GM18907 (cell line): ENCODE measurements at regions not wholly inside any gene's neighbourhood (a gene's known extent, or its start where the extent isn't known, plus 50 kb on each side); places are given as distances from the start of the nearest gene placed in this dataset.

ENCODE experiments used
- ATAC-seq: cut with Tn5 transposase; IDR thresholded peaks from one replicate; pipeline ENCODE4 v1.9.1; 2021; ENCODE audit warnings: mild to moderate bottlenecking, moderate library complexity; ENCODE audit not compliant: unreplicated experiment

DNA sequence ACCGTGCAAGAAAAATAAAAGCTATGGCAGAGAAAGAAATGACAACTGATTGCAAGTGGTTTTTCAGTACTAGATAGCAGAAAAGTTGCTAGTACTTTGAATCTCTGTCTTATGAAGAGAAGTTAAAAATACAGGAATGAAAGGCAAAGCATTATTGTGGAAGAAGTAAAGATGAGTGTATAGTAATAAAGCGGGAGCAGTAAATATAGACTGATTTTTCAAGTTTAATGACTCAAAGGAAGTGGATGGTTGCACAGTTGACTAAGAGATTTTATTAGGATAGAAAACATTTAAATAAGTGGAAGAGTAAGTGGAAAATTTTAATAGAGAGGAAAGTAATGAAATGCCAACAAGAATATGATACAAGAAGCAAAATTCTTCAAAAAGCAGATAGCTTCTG, 1076.1 kb upstream of the CADM2 start:
- ATAC-seq = no peak

DNA sequence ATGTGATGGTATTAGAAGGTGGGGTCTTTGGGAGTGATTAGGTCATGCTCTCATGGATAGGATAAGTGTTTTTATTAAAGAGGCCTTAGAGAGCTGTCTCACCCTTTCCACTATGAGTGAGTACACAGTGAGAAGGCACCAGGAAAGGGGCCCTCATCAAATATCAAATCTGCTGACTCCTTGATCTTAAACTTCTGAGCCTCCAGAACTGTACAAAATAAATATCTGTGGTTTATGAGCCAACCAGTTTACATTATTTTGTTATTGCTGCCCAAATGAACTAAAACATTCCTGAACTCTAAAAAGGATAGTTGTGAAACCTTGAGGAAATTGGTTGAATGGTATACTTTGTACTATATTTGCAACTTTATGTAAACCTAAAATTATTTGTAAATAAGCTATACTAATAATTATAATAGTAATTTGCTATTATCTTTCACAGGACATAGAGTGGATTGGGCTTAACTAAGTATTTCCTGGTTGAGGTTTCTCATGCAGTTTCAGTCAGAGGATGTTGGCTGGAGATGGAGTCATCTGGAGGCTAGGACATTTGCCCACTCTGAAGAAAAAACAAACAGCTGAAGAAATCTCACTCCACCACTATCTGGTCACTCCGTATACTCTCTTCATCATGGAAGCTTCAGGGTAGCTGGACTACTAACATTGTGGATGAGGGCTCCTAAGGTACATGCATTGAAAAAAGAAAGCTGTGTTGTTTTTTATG, 1068.6 kb upstream of the CADM2 start:
- ATAC-seq = no peak

DNA sequence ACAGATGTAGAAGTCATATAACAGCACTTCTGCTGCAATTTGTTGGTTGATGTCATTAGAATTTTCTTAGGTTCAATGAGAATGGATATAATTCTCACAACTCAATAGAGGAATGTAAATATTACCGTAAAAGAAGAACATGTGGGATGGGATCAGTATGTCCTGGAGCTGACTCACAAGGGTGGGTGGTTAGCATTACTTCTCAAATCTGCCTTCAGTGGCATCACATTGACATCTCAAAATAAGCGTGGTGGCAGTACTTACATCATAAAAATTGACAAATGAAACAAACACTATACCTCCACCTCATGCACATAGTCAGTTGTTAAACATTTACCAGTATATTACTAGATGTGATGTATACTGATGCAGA, 1068.0 kb upstream of the CADM2 start:
- no peak for ATAC-seq

DNA sequence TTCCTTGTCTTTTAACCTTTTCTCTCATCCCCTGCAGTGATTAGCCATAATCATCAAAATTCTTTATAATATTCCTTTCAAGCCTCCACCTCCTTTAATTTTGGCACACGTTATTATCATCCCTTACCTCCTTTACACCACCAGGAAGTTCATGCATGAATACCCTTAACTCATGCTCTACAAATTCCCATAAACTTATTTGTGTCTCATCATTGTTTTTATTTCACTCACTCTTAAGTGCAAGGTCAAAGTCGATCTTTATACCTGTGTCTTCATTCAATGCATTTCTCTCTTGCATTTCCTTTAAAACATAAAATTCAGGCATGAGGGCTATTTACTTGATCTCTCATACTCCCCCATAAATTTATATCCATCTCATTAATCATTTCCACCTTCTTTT, 1064.6 kb upstream of the CADM2 start:
- no peak for ATAC-seq

DNA sequence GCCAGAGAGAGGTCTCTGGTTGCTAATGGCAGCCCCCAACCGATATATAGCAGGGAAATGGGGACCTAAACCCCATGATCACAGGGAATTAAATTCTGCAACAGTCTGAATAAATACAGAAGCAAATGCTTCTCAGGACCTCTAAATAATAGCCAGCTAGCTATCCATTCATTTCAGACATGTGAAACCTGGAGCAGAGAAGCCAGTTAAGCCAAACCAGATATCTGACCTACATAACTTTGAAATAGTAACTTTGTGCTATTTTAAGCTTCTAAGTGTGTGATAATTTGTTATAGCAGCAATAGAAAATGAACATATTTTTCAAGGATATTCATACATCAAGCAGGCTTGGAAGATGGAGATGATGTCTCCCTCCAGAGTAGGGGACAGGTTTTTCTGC, 1062.9 kb upstream of the CADM2 start:
- ATAC-seq = no peak

DNA sequence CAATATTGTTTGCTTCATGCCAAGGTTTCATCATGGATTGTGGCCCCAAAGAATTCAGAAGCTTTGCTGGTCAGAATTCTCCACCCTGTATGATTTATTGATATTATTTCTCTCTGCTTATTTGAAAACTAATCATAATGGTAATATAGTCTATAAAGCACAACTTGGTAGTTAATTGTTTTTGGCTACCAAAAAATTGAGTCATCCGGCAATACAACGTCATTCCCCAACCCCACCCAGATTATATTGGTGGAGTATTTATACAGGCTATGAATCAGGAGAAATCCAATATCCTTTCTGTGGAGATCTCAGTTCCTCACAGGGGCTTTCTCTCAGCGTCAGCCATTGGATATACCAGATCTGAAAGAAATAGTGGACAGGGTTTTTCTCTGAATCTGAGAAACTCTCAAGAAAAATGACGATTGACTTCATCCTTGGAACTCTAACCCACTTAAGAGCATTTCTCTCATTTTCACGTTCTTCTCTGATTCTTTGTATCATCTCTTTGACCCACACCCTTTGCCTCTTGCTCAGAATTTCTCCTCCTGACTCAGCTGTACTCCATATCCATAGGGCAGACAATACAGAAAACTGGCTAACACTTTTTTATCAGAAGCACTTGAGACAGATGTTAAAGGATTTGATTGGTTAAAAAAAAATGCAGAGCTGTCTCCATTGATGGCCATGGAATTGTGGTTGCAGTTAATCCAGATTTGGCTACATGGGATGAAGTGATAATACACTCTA, 1055.8 kb upstream of the CADM2 start:
- no peak for ATAC-seq

DNA sequence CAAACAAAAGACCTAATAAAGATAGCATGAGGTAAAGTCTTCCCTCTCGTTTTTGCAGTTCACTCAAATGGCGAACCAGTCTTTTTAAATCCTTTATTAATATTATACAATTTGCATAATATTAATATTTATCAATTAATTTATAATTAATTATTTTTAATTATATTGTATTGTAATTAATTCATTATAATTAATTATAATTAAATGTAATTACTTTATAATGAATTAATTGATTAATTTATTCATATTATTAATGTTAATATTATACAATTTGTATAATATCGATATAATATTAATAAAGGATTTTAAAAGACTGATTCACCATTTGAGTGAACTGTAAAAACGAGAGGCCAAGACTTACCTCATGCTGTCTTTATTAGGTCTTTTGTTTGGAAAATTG, 1045.4 kb upstream of the CADM2 start:
- no peak for ATAC-seq

DNA sequence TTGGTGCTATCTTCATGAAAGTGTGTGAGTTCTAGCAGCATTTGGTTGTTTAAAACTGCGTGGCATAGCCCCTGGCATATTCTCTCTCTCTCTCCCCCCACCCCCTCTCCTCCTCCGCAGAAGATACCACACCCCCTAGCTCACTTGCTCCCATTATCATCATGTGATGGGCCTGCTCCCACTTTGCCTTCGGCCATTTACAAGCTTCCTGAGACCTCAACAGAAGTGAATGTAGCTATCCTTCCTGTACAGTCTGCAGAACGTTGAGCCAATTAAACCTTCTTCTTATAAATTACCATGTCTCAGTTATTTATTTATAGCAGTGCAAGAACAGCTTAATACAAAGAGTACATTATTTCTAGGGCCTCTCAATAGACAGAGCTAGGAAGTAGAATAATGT, 1032.5 kb upstream of the CADM2 start:
- no peak for ATAC-seq

DNA sequence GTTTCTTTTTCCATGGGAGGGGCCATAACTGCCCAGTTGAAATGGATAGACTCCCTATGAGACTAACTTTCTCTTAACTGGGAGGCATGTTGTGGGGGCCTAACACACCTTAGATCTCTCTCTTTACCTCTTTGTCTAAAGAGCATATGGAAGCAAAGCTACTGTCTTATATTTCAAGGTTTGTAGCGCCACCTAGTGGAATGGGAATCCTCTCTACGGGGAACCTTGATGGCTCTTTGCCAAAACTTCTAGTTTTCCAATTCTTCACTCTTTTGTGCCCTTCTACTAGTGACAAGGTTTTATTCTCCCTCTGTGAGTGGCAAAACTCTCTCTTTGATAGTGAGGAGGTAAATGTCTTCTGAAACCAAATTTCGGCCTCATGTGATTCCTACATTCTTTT, 1030.4 kb upstream of the CADM2 start:
- ATAC-seq = no peak

DNA sequence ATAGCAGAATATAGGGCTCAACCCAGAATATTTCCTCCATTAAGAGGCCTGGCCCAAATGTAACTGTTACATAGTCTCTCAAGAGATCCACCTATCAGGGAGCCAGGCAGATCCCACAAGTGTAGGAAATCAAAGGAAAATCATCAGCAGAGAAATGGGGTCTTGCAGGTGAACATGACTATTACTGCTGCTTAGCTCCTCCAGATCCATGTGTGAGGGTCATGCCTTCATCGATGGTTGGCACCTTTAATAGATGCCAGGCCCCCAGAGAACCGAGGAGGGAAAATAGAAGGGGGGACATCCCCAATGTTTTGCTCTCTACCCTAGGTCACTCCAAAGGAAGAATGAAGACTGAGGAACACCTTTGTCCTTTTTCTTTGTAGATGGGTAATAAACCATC, 1029.9 kb upstream of the CADM2 start:
- ATAC-seq = no peak

DNA sequence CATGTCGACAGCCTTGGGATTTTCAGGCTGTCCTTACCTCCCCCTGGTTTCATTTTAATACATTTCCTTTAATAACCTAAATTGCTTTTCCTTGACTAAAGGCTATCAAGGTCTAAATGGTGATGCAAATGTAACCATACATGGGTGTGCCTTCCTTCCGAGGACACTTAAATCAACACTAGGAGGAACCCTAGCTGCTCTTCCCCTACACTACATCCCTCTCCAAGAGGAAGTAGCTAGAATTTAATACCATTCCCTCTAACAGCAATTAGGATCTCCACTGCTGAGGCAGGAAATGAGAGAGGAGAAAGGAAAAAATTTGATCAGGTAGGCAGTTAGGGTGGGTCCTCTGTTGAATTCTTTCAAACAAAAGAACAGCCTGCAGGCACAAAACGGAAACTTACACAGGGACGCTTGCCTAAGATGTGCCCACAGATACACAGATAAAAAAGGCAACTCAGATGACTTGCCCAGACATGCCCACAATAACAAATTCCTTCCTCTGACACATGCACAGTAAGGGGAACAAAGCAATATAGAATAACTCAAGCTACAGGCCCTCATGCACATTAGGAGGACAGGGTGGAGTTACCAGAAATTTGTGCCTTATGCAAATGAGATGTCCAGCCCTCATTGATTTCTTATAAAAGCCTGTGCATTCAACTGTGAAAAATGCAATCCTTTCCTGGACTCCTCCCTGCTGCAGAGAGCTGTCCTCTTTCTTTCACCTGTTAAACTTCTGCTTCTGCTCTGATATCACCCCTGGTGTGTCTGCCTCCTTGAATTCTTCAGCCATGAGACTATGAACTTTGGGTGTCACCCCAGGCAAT, 1024.4 kb upstream of the CADM2 start:
- ATAC-seq = no peak

DNA sequence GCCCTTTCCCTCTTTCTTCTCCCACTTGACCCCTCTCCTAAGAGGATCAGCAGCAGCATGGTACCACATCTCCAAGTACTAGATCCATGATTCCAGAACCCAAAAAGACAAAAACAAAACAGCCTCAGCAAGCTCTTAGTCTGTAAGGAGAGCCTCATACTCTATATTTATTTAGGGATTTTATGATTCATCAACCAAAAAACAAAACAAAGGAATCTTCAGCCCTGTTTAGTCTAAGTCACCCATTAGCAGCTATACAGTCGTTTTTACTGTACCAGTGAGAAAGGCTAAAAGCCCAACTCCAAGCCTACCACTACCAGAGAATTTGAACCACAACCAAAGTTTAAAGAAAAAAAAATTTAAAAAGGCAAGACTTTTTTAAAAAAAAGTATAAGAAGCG, 1020.3 kb upstream of the CADM2 start:
- ATAC-seq = no peak

DNA sequence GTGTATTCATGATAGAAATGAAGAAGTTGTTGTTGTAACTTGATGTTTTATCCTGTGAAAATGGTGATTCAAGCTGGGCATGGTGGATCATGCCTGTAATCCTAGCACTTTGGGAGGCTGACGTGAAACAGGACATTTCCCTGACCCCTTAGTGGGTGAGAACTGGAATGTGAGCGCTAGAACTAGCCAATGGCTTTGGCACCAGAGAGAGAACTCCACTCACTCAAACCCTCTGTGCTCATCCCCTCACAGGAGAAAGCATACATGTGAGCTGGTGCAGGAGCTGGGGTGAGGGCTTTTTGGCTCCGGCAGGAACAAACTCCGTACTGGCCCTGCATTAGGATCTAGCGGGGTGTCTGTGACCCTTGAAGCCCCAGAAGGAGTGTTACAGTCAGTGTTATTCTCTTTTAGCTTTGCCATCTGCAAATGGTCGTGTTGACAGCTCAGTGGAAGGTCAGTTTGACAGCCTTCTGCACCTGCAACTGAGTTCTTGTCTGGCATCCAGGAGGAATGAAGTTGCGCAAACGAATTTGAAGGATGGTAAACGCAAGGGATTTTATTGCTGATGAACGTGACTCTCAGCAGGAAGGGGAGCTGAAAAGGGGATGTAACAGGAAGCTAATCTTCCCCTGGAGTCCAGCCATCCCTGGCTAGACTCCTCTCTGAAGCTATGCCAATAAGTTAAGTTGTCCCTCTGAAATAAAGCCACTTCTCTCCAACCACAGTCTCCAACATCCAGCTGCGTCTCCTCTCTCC, 1016.6 kb upstream of the CADM2 start:
- ATAC-seq = no peak

DNA sequence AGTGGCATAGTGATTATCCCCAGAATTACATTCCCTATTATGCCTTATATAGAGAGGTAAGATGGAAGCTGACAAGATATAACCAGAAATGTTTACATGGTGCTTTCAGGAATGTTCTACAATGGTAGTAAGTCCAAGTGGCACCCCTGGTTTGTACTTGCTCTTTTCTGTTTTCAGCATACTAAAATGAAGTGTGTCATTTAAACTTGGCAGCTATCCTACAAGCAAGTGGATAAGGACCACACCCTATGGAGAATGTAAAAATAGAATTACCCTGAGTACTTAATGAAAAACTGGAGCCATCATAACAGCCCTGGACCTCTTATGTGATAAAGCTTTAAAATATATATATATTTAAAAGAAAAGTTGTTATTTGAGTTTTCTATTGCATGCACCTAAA, 1012.7 kb upstream of the CADM2 start:
- ATAC-seq = no peak

DNA sequence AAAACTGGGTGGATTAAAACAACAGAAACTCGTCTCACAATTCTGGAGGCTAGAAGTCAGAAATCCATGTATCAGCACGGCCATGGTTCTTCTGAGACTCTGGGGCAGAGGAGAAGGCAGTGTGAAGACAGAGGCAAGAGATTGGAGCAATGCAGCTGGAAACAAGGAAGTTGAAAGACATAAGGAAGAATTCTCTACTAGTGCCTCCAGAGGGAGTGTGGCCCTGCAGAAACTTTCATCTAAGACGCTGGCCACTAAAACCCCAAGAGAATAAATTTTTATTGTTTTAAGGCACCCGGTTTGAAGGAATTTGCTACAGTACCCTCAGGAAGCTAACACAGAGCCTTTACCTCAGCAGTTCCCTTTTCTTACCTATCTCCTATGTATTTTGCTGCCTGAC, 1012.2 kb upstream of the CADM2 start:
- no peak for ATAC-seq

DNA sequence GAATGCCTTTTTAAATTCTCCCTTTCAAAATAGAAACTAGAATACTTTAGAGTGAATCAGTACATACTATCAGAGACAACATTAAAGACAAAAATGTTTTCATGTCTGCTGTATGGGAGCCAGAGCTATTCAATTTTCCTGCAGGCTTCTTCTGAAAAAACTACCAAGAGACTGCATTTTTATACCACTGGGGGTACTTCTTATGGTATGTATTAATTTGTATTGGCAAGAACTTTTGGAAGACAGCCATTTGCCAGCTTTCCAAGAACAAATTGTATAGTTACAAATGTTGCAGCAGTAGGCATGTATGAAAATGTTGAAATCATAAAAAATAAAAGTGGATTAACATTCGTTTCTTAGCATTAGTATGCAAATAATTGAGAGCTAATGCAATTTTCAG, 1010.0 kb upstream of the CADM2 start:
- ATAC-seq = no peak

DNA sequence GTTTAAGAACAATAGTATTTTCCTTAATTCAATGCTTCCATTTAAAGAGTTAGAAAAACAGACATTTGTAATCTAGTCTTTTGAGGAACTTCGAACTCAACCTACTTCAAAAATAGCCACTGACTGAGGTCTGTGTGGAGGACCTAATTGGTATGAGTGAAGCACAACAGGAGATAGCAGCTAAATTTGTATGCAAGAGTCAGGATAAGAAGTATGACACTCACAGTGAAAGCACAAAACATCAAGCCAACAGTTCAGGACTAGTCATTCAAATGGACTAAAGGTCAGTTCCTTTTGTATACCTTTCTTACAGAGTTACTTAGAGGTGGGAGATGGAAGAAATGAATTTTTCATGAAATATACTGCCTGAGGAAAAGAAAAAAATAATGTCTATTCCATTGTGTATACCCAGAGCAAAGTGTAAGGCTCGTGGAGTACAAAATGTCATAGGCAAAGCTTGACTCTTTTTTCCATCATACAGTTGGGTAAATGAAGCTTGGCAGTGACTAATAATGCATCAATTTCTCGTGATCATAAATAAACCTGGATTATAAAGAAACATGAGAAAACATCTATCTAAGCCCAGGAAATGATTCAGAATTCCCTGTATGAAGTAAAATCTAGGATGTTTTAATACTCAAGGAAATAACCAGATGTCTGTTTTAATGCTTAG, 1005.2 kb upstream of the CADM2 start:
- no peak for ATAC-seq

DNA sequence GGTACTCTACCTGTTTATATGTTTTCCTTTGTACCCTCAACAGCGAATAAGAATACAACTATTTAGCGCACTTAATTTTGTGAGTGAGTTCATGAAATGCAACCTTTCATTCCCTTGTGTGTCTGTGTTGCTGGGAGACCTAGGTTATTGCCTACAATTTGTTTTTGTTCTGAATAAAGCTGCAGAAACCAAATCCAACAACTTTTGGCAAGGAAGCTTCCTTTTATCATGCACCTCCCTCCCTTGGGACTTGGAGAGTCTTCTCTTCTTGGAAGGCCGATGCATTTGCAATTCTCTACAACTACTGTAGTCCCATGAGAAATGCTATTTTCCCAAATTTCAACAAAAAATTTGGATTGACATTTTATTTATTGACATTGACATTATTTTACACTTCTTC, 1002.4 kb upstream of the CADM2 start:
- ATAC-seq = no peak

DNA sequence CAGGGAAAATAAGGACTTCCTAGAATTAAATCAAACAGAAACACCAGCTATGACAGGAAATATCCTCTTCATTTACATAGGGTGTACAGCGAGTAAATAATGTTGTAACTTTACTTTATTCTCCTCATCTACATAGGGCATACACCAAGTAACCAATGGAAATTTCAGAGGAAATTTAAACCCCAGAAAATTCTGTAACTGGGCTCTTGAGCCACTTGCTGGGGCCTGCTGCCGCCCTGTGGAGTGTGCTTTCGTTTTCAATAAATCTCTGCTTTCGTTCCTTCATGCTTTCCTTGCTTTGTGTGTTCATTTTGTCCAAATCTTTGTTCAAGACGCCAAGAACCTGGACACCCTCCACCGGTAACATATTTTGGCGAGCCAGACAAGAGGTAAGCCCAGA, 990.4 kb upstream of the CADM2 start:
- no peak for ATAC-seq

DNA sequence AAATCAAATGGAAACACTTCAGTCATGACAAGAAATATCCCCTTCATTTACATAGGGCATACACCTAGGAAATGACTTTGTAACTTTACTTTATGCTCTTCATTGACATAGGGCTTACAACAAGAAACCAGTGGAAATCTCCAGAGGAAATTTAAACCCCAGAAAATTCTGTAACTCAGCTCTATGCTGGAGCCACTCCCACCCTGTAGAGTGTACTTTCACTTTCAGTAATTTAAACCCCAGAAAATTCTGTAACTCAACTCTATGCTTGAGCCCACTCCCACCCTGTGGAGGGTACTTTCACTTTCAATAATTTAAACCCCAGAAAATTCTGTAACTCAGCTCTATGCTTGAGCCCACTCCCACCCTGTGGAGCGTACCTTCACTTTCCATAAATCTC, 987.1 kb upstream of the CADM2 start:
- ATAC-seq = no peak

DNA sequence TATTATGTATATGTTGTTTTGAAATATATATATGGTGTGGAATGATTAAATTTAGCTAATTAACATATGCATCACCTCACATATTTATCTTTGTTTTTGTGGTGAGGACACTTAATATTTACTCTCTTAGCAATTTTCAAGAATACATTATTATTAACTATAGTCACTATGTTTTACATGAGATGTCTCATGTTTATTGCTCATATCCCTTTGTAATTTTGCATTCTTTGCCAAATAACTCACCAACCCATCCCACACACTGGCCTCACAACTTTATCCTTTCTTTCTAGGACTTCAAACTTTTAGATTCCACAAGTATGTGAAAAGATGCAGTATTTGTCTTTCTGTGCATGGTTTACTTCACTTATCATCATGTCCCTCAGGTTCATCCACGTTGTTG, 950.2 kb upstream of the CADM2 start:
- no peak for ATAC-seq
